ENCODE measurements at regions not wholly inside any gene's neighbourhood (a gene's known extent, or its start where the extent isn't known, plus 50 kb on each side); places are given as distances from the start of the nearest gene placed in this dataset.

- no peak for DNase-seq
These were observed 160.5 kb upstream of the CDH10 start for GRCh38 chr5:24805230-24805629.

GRCh38 chr5:24804221-24804681, 159.5 kb upstream of the CDH10 start:
- DNase-seq = no peak

- DNase-seq = no peak
These were observed 146.5 kb upstream of the CDH10 start for GRCh38 chr5:24791326-24791725.

- DNase-seq = no peak
These were observed 145.0 kb upstream of the CDH10 start for GRCh38 chr5:24789611-24790351.

- DNase-seq = no peak
These were observed 144.2 kb upstream of the CDH10 start for GRCh38 chr5:24788829-24789514.

- DNase-seq = no peak
These were observed 141.3 kb upstream of the CDH10 start for GRCh38 chr5:24786108-24786507.

- DNase-seq = no peak
These were observed 138.8 kb upstream of the CDH10 start for GRCh38 chr5:24783596-24783995.

- DNase-seq = no peak
These were observed 132.6 kb upstream of the CDH10 start for GRCh38 chr5:24777392-24777791.

- no peak for DNase-seq
These were observed 128.5 kb upstream of the CDH10 start for GRCh38 chr5:24773261-24773660.

GRCh38 chr5:24767086-24767485, 122.3 kb upstream of the CDH10 start:
- DNase-seq = no peak

GRCh38 chr5:24765219-24765618, 120.4 kb upstream of the CDH10 start:
- no peak for DNase-seq

- no peak for DNase-seq
These were observed 105.6 kb upstream of the CDH10 start for GRCh38 chr5:24750355-24750754.

GRCh38 chr5:24749701-24750100, 104.9 kb upstream of the CDH10 start:
- DNase-seq = no peak

GRCh38 chr5:24747327-24747726, 102.5 kb upstream of the CDH10 start:
- DNase-seq = no peak

- DNase-seq = no peak
These were observed 97.6 kb upstream of the CDH10 start for GRCh38 chr5:24742334-24742733.

- no peak for DNase-seq
These were observed 92.4 kb upstream of the CDH10 start for GRCh38 chr5:24737163-24737562.

- DNase-seq = no peak
These were observed 90.5 kb upstream of the CDH10 start for GRCh38 chr5:24735284-24735683.

GRCh38 chr5:24732184-24732583, 87.4 kb upstream of the CDH10 start:
- DNase-seq = no peak

- no peak for DNase-seq
These were observed 76.0 kb upstream of the CDH10 start for GRCh38 chr5:24720743-24721142.

- DNase-seq = no peak
These were observed 70.0 kb upstream of the CDH10 start for GRCh38 chr5:24714746-24715145.

GRCh38 chr5:24712947-24713346, 68.2 kb upstream of the CDH10 start:
- no peak for DNase-seq

GRCh38 chr5:24712047-24712446, 67.3 kb upstream of the CDH10 start:
- no peak for DNase-seq

- no peak for DNase-seq
These were observed 59.2 kb upstream of the CDH10 start for GRCh38 chr5:24703934-24704333.
